NCI-H526 treated with DMSO at 0.1 percent for 48 hours (cell line): ENCODE measurements at regions not wholly inside any gene's neighbourhood (a gene's known extent, or its start where the extent isn't known, plus 50 kb on each side); places are given as distances from the start of the nearest gene placed in this dataset.
A peak's percentile ranks its signal among the peaks of the same experiment; 100 is the strongest.

Experiments used
- DNase-seq: peaks from one replicate; lab custom pipeline; 2025; lab: John Stamatoyannopoulos, UW

DNA sequence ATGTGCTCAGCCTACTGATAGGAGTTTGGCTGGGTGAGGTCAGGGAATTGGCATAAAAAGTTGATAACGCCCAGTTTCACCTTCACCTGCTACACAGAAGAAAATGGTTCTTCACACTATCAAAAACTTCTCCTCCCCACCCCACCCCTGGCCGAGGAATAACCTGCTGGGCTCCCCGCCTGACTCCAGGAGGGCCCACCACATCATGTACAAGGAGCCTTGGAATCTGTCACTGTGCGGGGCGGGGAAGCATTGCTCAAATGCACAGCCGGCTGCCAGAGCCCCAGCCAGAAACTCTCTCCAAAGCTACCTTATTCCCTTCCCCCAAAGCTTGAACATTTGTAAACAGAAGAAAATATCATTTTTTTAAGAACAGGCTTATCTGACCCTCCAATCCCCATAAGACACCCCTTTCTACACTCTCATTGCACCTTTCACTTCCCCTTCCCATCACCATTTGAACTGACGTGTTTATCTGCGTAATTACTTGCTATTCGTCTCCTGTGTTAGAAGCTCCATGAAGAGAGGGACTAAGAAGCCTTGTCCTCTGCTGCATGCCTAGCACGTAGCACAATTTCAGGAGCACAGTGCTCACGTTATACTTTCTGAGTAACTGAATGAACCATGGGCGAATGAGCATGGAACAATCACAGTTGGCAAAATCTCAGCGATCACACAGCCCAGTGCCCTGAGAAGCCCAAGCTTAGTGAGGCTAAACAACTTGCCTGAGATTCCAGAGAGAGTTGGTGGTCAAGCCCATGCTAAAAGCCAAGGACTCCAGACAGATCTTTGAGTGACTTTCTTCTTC is 82.9 kb downstream of the HES1 start:
- DNase-seq = no peak

DNA sequence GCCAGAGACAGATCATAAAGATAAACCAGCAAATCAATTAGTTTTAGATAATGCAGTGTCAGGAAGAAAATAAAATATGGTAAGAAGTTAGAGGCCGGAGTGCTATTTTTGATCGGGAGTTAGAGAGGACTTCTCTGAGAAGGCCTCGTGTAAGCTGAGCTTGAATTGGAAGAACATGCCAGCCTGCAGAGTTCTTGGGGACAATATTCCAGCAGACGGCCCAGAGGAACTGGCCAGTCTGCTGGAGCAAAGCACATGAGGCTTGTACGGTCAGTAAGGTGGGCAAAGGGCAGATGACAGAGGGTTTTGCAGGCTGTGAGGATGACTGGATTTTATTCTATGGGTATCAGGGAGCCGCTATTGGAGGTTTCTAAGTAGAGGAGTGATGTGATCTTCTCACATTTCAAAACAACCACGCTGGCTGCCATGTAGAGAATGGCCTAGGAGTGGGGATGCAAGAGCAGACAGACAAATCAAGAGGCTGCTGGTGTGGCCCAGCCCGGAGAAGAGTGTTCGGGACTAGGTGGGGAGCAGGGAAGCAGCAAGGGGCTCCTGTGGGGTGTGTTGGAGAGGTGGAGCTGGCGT is 84.0 kb downstream of the HES1 start:
- DNase-seq = no peak

DNA sequence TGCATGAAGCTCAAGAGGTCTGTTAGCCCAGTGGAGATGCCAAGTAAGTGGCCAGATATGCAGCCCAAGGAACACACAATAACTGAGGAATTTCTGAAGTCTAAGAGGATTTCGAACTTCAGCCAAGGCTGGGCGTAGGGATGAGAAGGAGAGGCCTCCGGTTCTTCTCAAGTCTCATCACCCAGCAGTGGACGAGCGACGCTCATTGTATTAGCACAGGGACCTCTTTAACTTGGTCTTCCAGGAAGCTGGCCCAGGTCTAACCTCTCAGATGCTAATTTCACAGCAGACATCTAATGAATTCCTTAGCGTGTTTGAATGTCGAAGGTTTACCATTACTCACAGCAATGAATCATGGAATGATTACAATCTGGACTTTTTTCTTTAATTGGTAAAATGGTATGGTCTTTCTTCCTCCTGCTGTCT is 85.0 kb downstream of the HES1 start:
- DNase-seq = no peak

DNA sequence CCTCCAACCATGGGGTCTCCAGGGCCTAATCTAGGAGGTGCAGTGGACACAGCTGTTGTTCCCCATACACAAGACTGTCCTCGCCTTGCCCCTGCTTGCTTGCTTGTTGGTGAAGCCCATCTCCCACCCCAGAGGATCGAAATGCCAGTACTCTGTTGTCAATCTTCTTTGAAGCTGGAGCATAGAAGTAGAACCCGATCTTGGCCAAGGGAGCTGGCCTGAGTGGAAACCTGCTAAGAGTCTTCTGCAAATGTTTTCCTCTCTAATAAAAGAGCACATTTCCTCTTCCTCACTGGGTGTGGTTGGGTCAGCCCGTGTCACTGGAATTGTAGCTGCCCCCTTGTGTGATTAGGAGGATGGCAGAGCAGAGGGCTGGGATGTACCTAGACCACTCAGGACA is 85.4 kb downstream of the HES1 start:
- no peak for DNase-seq

DNA sequence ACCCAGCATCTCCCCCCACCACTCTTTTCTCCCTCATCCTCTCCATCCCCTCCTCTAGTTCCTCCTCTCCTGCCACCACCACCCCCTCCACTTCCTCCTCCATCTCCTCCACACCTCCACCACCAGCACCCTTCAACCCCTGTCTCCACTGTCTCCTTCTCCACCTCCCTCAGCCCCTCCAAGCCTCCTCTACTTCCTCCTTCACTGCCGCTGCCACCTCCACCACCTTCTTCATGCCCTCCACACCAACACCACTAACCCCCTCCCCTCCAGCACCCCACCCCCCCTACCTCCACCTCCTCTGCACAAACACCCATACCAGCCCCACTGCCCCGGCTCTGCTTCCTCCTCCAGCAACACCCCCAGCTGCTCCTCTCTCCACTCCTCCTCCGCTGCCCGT is 88.0 kb downstream of the HES1 start:
- DNase-seq = no peak

DNA sequence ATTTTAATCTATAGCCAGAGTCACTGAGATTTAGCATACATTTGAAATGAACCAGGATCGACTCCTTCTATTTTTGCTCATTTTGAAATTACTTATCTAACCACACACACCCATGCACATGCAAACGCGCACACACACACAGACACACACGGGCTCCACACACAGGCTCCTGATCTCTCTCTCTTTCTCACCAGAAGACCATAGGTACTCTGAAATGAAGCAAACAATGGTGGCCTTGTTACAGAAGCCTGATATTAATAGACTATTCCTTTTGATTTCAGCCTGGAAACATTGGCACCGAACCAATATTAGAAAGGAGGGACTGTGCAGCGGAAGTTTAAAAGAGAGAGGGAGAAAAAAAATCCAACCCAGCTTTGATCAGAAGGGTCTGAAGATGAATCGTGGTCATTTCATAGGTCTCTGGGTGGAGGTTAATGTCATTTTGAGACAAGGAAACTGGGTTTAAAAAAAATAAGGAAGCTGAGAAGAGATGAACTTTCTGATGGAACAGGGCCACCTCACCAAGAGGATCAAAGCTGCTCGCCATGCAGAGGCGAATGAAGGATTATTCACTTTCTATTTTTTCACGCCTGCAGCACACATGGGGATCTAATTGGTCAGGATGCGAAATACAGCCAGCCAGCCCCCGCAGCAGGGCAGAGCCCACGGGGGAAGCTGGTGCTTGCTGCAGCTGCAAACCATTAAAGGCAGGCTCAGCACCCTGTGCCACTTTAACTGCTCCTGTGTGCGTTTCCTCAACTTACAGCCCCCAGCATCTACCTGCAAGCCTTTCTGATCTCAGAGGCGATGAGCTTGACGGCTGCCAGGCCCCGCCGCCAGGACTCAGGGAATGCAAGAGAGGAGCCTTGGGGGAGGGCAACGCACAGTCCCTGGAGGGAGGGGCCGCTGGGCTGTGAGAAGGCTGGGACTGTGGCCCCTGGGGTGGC is 88.8 kb downstream of the HES1 start:
- DNase-seq = peak; percentile 59

DNA sequence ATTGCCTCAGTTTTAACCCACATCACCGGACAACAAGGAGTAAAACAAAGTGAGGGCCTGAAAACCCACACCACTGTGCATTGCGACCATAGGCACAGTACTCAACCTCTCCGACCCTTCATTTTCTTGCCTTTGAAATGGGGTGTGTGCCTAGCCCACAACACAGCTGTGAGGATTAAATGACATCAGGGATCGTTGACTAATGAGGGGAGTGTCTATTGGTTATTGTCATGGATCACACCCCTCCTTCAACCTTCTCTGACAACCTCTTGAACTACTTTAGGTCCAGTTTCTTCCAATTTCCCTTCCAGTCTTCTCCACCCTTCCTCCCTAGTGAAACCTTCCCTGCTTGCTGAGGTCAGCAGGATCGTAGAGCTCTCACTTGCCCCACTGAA is 89.5 kb downstream of the HES1 start:
- no peak for DNase-seq

DNA sequence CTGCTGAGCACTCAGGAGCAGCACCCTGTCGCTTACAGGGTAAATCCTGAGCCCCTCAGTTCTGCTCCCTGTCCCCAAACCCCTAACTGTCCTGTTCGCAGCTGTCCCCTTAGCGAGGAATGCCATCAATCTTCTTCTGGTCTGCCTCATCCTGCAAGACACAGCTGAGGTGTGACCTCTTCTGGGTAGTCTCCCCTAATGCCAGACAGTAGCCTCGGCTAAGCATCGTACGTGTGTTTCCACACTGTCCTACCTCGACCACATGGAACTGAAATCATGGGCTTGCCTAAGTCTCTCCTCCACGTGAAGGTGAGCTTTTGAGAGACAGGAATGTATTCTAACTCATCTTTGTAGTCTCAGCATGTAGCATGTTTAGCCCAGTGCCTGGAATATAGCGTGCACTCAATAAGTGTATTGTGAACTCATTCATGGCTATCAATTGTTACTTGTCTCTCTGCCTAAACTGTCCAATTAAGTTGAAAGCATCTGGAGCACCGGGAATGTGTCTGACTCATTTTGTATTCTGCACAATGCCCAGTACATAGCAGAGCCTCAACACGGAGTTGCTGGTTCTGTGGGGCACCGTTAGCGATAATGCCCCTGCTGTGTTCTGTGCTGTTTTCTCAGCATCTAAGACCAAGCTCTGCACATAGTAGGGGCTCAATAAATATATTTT is 90.2 kb downstream of the HES1 start:
- no peak for DNase-seq

DNA sequence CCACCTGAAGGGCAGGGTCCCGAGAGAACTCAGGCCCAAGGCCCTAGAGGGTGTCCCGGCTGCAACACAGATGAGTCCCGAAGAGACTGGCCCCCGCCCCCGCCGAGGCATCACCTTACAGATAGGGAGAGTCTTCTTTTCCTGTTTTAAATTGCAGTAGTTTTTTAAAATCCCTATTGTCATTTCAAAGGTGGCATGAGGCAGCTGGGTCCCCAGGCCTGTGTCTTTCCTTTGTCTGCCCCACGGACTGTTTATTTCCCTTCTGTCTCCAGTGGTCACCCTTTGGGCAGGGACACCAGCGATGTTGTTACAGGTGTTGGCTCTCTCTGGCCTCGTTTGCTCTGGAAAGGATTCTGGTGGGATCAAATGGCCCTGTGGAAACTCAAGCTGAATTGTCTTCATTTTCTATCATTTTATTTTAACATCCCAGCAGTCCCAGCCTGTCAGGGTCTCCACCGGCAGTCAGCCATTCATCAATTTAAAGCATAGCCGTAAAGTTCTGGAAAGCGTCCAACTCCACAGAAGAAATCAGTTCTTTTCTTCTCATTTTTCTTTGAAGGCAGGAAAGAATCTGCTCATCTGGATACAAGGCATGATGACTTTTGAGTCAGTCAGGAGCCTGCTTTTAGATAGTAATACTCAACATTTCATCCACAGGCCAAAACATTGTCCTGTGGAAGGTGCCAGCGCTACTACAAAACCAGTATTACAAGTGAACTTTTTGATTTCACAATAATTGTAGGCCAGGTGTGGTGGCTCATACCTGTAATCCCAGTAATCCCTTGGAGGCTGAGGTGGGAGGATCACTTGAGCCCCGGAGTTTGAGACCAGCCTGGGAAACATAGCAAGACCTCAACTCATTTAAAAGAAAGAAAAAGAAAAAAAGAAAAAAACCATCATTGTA is 96.2 kb downstream of the HES1 start:
- no peak for DNase-seq

DNA sequence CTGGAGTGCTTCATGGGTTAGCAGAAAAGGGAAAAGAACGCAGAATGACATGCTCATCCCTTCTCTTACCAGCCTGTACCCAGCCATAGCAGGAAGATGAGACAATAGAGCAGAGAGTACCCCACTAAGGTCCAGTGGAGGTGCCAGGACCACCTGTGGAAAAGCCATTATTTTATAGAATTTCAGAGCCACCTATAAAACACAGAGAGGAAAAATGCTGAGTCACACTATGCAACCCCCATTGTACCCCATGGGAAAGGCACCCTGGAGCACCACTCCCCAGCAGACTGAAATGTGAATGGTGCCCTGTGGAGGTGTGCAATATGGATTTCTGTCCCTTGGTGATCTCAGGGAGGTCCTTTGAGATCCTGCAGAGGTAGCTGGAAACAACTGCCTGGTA is 97.2 kb downstream of the HES1 start:
- DNase-seq = no peak

DNA sequence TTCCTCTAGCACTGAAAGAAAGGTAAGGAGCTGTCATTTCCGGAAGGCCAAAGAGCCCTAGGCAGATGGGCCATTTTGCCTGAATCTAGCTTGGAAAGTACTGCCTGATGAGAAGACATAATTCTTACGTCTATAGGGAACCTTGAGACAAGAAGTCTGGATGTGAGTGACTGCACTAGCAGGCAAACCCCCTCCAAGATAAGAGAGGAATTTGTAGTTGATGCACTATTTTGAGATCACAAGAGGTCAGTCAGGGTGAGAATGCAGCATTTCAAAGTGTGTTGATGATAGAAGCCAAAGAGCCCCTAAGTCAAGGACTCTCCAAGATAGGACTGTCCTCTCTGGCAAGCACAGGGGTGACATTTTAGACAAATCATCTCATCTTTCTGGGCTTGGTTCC is 99.2 kb downstream of the HES1 start:
- DNase-seq = no peak

DNA sequence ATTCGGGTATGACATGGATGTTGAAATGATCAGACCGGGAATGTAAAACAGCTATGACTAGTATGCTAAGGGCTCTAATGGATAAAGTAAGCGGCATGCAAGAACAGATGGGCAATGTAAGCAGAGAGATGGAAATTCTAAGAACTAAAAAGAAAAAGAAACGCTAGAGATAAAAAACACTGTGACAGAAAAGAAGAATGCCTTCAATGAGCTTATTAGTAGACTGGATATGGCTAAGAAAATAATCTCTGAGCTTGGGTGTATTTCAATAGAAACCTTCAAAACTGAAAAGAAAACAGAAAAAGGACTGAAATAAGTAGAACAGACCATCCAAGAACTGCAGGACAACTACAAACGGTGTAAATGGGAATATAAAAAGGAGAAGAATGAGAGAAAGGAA is 101.2 kb downstream of the HES1 start:
- DNase-seq = no peak

DNA sequence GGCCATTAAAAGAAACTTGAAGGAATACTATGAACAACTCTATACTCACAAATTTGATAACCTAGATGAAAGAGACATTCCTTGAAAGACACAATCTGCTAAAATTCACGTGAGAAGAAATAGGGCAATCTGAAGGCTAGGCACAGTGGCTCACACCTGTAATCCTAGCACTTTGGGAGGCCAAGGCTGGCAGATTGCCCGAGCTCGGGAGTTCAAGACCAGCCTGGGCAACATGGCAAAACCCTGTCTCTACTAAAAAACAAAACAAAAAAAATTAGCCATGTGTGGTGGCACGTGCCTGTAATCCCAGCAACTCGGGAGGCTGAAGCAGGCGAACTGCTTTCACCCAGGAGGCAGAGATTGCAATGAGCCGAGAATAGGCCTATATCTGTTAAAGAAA is 104.8 kb downstream of the HES1 start:
- no peak for DNase-seq

DNA sequence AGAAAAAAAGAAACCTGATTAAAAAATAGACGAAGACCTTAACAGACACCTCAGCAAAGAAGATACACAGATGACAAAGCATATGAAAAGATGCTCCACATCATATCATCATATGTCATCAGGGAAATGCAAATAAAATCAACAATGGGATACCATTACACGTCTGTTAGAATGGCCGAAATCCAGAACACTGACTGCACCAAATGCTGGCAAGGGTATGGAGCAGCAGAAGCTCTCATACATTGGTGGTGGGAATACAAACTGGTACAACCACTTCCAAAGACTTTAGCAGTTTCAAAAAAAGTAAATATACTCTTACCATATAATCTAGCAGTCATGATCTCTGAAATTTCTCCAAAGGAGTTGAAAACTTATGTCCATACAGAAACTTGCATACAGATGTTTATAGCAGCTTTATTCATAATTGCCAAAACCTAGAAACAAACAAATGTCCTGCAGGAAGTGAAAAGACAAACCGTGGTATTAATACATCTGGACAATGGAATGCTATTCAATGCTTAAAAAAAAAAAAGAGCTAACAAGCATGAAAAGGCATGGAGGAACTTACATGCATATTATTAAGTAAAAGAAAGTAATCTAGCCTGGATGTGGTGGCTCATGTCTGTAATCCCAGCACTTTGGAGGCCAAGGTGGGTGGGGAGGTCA is 107.4 kb downstream of the HES1 start:
- DNase-seq = no peak

DNA sequence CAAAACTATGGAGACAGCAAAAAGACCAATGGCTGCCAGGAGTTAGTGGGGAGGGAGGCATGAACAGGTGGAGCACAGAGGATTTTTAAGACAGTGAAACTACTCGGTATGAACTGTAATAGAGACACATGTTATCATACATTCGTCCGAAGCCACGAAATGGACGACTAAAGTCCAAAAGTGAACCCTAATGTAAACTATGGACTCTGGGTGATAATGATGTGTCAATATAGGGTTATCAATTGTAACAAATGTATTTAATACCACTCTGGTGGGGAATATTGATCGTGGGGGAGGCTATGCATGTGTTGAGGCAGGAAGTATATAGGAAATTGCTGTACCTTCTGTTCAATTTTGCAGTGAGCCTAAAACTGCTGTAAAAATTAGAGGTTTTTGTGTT is 107.0 kb downstream of the CPN2 start:
- DNase-seq = no peak

DNA sequence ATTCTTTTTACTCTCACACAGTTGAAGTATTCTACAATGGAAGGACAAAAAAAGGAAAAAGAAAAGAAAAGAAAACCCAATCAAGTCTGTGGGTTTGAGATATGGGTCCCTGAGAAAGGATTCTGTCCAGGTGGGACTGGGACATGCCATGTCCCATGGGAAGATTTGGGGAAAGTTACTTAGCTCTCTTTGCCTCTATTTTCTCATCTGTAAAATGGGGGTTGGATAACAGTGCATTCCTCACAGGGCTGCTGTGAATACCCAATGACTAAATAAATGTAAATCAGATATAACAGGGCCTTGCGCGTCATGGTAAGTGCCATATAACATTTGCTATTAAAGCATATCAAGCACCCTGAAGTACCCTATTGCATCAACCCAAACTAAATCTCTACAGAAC is 105.7 kb downstream of the CPN2 start:
- DNase-seq = no peak

DNA sequence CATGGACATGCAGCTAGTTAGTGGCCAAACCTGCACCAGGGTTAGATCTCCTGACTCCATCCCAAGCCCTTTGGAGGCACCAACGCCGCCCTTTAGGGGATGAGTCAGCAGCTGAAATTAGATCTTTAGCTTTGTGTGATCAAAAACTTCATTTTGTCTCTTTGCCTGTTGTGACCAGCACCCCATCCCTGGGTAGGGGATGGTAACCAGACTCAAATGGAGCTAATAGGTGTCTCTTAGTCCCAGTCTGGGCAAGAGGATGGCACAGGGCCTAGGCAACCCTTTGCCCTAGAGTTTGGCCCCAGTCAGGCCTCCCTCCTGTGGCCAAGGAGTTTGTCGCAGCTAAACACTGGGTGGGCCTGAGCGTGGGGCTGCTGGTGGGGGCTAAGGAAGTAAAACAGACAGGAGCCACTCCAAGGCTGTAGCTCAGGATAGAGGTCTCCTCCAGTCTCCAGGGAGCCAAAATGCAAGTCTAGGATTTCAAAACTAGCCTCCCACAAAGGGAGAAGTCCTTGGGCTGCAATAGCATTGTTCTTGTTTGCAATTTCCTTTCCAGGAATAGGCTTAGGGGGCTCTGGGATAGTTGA is 105.1 kb downstream of the CPN2 start:
- DNase-seq = no peak

DNA sequence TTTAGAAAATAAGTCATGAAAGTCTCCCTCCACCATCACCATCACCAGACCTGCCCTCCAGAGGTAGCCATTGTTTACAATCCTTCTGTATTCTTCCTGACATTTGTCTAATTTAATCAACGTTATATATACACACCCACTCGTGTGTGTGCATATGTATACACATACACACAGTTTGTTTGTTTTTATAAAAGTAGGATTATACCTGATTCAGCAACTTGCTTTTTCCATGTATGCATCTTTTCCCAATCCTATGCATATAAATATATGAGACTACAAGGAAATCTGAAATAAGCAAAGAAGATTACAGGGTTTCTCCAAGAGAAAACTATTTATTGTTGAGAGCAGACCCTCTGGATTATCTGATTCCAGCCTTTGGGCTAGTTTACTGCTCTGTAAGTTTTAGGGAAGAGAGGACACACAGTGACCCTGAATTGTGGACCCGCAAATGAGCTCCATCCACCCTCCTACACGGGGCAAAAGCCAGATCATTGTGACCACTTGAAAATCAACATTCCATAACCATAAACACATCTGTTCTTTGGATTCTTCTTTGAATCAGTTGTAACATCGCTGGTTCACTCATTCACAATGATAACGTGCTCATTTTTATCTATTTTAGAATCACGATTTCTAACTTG is 104.3 kb downstream of the CPN2 start:
- no peak for DNase-seq

DNA sequence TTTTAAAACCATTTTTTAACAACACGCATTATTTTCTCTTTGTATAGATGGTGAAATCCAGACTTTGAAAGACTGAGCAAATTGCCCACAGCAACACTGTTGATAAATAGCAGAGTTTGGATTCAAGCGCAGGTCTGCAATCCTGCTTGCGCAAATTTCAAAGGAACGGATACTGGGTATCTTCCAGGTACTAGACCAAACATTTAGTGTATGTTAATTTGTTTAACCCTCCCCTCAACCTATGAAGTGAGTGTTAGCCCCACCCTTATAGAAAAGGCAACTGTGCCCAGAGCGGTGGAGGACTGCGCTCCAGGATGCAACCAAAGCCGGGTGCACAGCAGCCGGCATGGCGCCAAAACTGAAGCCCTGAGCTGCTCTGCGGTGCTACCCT is 103.8 kb downstream of the CPN2 start:
- DNase-seq = no peak
